ENCODE measurements at regions not wholly inside any gene's neighbourhood (a gene's known extent, or its start where the extent isn't known, plus 50 kb on each side); places are given as distances from the start of the nearest gene placed in this dataset.
"Not testable (repeated sequence)": the region's sequence is repeated elsewhere in the genome, so short reads cannot be mapped to it uniquely, and the experiment has no call there.

DNA sequence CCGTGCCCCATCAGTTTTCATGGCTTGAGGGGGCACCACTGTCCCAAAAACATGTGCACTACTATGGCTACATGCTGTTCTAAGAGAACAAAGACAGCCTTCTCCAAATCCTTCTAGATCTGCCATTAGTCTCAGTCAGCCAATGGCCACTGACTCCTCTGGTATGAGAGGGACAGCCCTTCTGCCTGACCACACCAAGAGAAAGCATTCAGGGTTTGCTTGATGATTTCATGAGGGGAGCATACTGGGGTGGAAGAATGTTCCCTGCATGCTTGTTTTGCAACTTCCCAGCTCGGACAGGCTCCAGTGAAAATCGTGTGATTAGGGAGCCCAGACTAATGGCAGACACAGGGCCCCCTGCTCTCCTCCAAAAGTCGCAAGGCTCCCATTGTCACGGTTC is 199.6 kb upstream of the ALG10B start:
- no peak for DNase-seq
- Histone ChIP-seq H3K27me3 (ENCODE audit: insufficient read depth, low read depth) (no peaks in the 10 kb centered on the region), H3K9me3 (ENCODE audit: insufficient read depth, low read depth) (no peaks in the 10 kb centered on the region), H3K79me2 (ENCODE audit: low read depth) (no peaks in the 10 kb centered on the region), H3K36me3 (ENCODE audit: low read depth) (no peaks in the 10 kb centered on the region), H3F3A (ENCODE audit: insufficient read depth, low read depth) (no peaks in the 10 kb centered on the region), H3K27ac (no peak overlapping the region), H3K4me3 (no peak overlapping the region), H3K4me2 (no peak overlapping the region), H2AFZ (no peak overlapping the region), H3K9me2 (ENCODE audit: insufficient read depth) (no peaks in the 10 kb centered on the region), H4K20me1 (ENCODE audit: insufficient read depth) (no peaks in the 10 kb centered on the region), H3K4me1 (replicated peaks; ENCODE audit: insufficient read depth) (peaks cover 8% of the 10 kb centered on the region)
- intact Hi-C loops (cut with micrococcal nuclease; ENCODE audit: unreplicated experiment) = no loop called here
- TF ChIP-seq EZH2 (IDR thresholded peaks at IDR 0.05; ENCODE audit: low read depth) = no peak
- TF ChIP-seq, protein P1, sequence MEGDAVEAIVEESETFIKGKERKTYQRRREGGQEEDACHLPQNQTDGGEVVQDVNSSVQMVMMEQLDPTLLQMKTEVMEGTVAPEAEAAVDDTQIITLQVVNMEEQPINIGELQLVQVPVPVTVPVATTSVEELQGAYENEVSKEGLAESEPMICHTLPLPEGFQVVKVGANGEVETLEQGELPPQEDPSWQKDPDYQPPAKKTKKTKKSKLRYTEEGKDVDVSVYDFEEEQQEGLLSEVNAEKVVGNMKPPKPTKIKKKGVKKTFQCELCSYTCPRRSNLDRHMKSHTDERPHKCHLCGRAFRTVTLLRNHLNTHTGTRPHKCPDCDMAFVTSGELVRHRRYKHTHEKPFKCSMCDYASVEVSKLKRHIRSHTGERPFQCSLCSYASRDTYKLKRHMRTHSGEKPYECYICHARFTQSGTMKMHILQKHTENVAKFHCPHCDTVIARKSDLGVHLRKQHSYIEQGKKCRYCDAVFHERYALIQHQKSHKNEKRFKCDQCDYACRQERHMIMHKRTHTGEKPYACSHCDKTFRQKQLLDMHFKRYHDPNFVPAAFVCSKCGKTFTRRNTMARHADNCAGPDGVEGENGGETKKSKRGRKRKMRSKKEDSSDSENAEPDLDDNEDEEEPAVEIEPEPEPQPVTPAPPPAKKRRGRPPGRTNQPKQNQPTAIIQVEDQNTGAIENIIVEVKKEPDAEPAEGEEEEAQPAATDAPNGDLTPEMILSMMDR (conservative IDR thresholded peaks at IDR 0.05) = no peak
- BruUV-seq (replicated peaks) = no TSS peak
- ChIA-PET CTCF (no interaction called here), POLR2A (ENCODE audit: unreplicated experiment) (no interaction called here)

DNA sequence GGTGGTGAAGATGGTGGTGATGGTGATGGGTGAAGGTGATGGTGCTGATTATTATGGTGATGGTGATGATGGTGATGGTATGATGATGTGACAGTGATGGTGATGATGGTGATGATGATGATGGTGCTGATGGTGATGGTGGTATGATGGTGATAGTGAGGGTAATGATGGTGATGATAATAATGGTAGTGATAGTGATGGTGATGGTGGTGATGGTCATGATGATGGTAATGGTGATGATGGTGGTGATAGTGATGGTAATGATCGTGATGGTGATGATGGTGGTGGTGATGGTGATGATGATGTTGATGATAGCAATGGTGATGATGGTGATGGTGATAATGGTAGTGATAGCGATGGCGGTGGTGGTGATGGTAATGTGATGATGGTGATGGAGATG is 197.9 kb upstream of the ALG10B start:
- no peaks in the 10 kb centered on the region for H3K9me2 ChIP-seq (ENCODE audit: insufficient read depth)
- no peak for TF ChIP-seq EZH2 (IDR thresholded peaks at IDR 0.05; ENCODE audit: low read depth)
- TF ChIP-seq, protein P1 (conservative IDR thresholded peaks at IDR 0.05) = no peak
- H3K4me2 ChIP-seq = no peak overlapping the region
- H3K27ac ChIP-seq = no peak overlapping the region
- H3K4me3 ChIP-seq = no peak overlapping the region
- no TSS peak for BruUV-seq (replicated peaks)
- no peaks in the 10 kb centered on the region for H4K20me1 ChIP-seq (ENCODE audit: insufficient read depth)
- ChIA-PET CTCF (no interaction called here), POLR2A (ENCODE audit: unreplicated experiment) (no interaction called here)
- DNase-seq = no peak
- H3K36me3 ChIP-seq (ENCODE audit: low read depth) = no peaks in the 10 kb centered on the region
- no peaks in the 10 kb centered on the region for H3K27me3 ChIP-seq (ENCODE audit: insufficient read depth, low read depth)
- H3F3A ChIP-seq (ENCODE audit: insufficient read depth, low read depth) = peaks cover 6% of the 10 kb centered on the region; the same call in 1 of the 2 replicates
- intact Hi-C loops (cut with micrococcal nuclease; ENCODE audit: unreplicated experiment) = no loop called here
- peaks cover 14% of the 10 kb centered on the region for H3K4me1 ChIP-seq (replicated peaks; ENCODE audit: insufficient read depth)
- H3K9me3 ChIP-seq (ENCODE audit: insufficient read depth, low read depth) = peaks cover 4% of the 10 kb centered on the region; the same call in 1 of the 2 replicates
- no peaks in the 10 kb centered on the region for H3K79me2 ChIP-seq (ENCODE audit: low read depth)
- no peak overlapping the region for H2AFZ ChIP-seq

DNA sequence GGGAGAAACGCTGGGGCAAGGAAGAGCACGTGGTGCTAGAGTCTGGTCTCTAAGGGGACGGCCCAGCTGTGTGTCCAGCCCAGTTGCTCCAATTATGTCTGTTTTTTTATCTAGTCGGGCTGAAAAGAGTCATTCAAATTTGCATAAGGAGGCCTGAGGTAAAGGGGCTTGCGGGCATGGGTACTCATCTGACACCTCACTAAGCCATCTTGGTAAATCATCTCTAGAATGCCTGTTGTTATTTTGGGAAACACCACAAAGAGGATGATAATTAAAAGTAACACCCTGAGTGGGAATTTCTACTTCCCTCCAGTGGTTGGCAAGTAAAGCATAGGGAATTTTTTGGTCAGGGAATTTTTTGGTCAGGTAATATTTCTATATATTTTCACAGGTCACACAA is 196.1 kb upstream of the ALG10B start:
- H3K36me3 ChIP-seq (ENCODE audit: low read depth) = no peaks in the 10 kb centered on the region
- H3K9me2 ChIP-seq (ENCODE audit: insufficient read depth) = no peaks in the 10 kb centered on the region
- H3K4me2 ChIP-seq = no peak overlapping the region
- no peak overlapping the region for H3K27ac ChIP-seq
- no peaks in the 10 kb centered on the region for H3K79me2 ChIP-seq (ENCODE audit: low read depth)
- H3K27me3 ChIP-seq (ENCODE audit: insufficient read depth, low read depth) = no peaks in the 10 kb centered on the region
- peaks cover 27% of the 10 kb centered on the region for H3K4me1 ChIP-seq (replicated peaks; ENCODE audit: insufficient read depth)
- no peak overlapping the region for H2AFZ ChIP-seq
- no peak for DNase-seq
- ChIA-PET CTCF (no interaction called here), POLR2A (ENCODE audit: unreplicated experiment) (no interaction called here)
- H3K4me3 ChIP-seq = no peak overlapping the region
- H4K20me1 ChIP-seq (ENCODE audit: insufficient read depth) = no peaks in the 10 kb centered on the region
- TF ChIP-seq EZH2 (IDR thresholded peaks at IDR 0.05; ENCODE audit: low read depth) = no peak
- TF ChIP-seq, protein P1 (conservative IDR thresholded peaks at IDR 0.05) = no peak
- no TSS peak for BruUV-seq (replicated peaks)
- intact Hi-C loops (cut with micrococcal nuclease; ENCODE audit: unreplicated experiment) = no loop called here
- H3K9me3 ChIP-seq (ENCODE audit: insufficient read depth, low read depth) = peaks cover 4% of the 10 kb centered on the region; the same call in 1 of the 2 replicates
- H3F3A ChIP-seq (ENCODE audit: insufficient read depth, low read depth) = peaks cover 8% of the 10 kb centered on the region; the same call in 1 of the 2 replicates

DNA sequence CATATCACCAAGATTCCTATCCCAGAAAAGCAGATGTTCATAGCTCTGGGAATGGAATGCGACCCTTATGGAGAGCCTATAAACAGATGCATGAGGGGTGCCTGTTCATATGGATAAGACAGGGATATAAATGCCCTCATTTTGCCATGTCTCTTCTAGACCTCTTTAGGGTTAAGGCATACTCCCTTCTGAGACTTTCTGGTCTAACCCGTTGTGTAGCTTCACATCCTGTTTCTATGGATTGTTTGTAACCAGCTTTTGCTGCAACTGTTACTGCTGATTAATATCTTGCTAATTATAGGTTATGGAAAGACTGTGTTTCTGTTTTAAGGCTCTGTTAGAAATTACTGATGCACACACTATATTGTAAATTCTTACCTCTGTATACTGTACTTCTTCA is 193.5 kb upstream of the ALG10B start:
- H3K9me3 ChIP-seq (ENCODE audit: insufficient read depth, low read depth); H3F3A ChIP-seq (ENCODE audit: insufficient read depth, low read depth); H3K4me3 ChIP-seq; H2AFZ ChIP-seq; H3K27me3 ChIP-seq (ENCODE audit: insufficient read depth, low read depth); H4K20me1 ChIP-seq (ENCODE audit: insufficient read depth); H3K9me2 ChIP-seq (ENCODE audit: insufficient read depth); H3K36me3 ChIP-seq (ENCODE audit: low read depth); POLR2A ChIA-PET (ENCODE audit: unreplicated experiment); intact Hi-C loops (cut with micrococcal nuclease; ENCODE audit: unreplicated experiment); CTCF ChIA-PET; H3K79me2 ChIP-seq (ENCODE audit: low read depth); BruUV-seq (replicated peaks): not testable (repeated sequence)
- H3K4me1 ChIP-seq (replicated peaks; ENCODE audit: insufficient read depth) = peaks cover 31% of the 10 kb centered on the region
- DNase-seq = peak in 1 of 2 experiments; percentile 56
- peak overlapping the region; percentile 57 for H3K4me2 ChIP-seq
- peak overlapping the region; percentile 17; the same call in 1 of the 2 replicates for H3K27ac ChIP-seq

Data from PC-9 (cell line).